Skeletal muscle cell (primary cell): ENCODE measurements at regions not wholly inside any gene's neighbourhood (a gene's known extent, or its start where the extent isn't known, plus 50 kb on each side); places are given as distances from the start of the nearest gene placed in this dataset.

Experiments used
- DNase-seq: peaks from one replicate; pipeline ENCODE4 v3.0.0-alpha.2; 2010; ENCODE audit warnings: low read depth
- H3K4me3 ChIP-seq: 2 replicates; pipeline ENCODE4 v1.5.1; 2011; ENCODE audit warnings: low read depth, mild to moderate bottlenecking, control low read depth, low read length, moderate library complexity

- no peak overlapping the region for H3K4me3 ChIP-seq
- DNase-seq, result no peak
These were observed 152.9 kb upstream of the CPM start for GRCh38 chr12:69085852-69086251.

GRCh38 chr12:69087986-69088385 is 151.4 kb upstream of the CPSF6 start:
- no peak for DNase-seq
- H3K4me3 ChIP-seq, result no peak overlapping the region

GRCh38 chr12:69090722-69091121 is 148.6 kb upstream of the CPSF6 start:
- no peak for DNase-seq
- no peak overlapping the region for H3K4me3 ChIP-seq

GRCh38 chr12:69091442-69092017 is 147.8 kb upstream of the CPSF6 start:
- no peak for DNase-seq
- no peak overlapping the region for H3K4me3 ChIP-seq

- DNase-seq, result no peak
- H3K4me3 ChIP-seq, result no peak overlapping the region
These were observed 147.2 kb upstream of the CPSF6 start for GRCh38 chr12:69092137-69092536.

GRCh38 chr12:69094606-69095216 is 144.7 kb upstream of the CPSF6 start:
- H3K4me3 ChIP-seq, result no peak overlapping the region
- no peak for DNase-seq

- DNase-seq, result no peak
- no peak overlapping the region for H3K4me3 ChIP-seq
These were observed 143.4 kb upstream of the CPSF6 start for GRCh38 chr12:69095765-69096477.

GRCh38 chr12:69096669-69097335 is 142.6 kb upstream of the CPSF6 start:
- H3K4me3 ChIP-seq, result no peak overlapping the region
- DNase-seq, result no peak

- DNase-seq, result no peak
- no peak overlapping the region for H3K4me3 ChIP-seq
These were observed 141.6 kb upstream of the CPSF6 start for GRCh38 chr12:69097619-69098368.

- no peak for DNase-seq
These were observed 140.1 kb upstream of the CPSF6 start for GRCh38 chr12:69099201-69099837.

GRCh38 chr12:69101505-69101904 is 137.9 kb upstream of the CPSF6 start:
- DNase-seq, result no peak
- no peak overlapping the region for H3K4me3 ChIP-seq

More at GRCh38 chr12:69099201-69099837, 140.1 kb upstream of the CPSF6 start:
- H3K4me3 ChIP-seq, result no peak overlapping the region

- DNase-seq, result no peak
- H3K4me3 ChIP-seq, result no peak overlapping the region
These were observed 136.5 kb upstream of the CPSF6 start for GRCh38 chr12:69102856-69103255.

GRCh38 chr12:69105101-69105962 is 134.0 kb upstream of the CPSF6 start:
- no peak overlapping the region for H3K4me3 ChIP-seq
- DNase-seq, result no peak

- H3K4me3 ChIP-seq, result no peak overlapping the region
- DNase-seq, result no peak
These were observed 132.8 kb upstream of the CPSF6 start for GRCh38 chr12:69106482-69107118.

GRCh38 chr12:69107541-69107940 is 131.8 kb upstream of the CPSF6 start:
- DNase-seq, result no peak

GRCh38 chr12:69108037-69108436 is 131.3 kb upstream of the CPSF6 start:
- no peak for DNase-seq

More at GRCh38 chr12:69107541-69107940, 131.8 kb upstream of the CPSF6 start:
- no peak overlapping the region for H3K4me3 ChIP-seq

GRCh38 chr12:69112616-69113015 is 126.8 kb upstream of the CPSF6 start:
- DNase-seq, result no peak
- no peak overlapping the region for H3K4me3 ChIP-seq

More at GRCh38 chr12:69108037-69108436, 131.3 kb upstream of the CPSF6 start:
- no peak overlapping the region for H3K4me3 ChIP-seq

GRCh38 chr12:69115099-69115498 is 124.3 kb upstream of the CPSF6 start:
- no peak for DNase-seq
- H3K4me3 ChIP-seq, result no peak overlapping the region
